ENCODE measurements at regions not wholly inside any gene's neighbourhood (a gene's known extent, or its start where the extent isn't known, plus 50 kb on each side); places are given as distances from the start of the nearest gene placed in this dataset.

DNA sequence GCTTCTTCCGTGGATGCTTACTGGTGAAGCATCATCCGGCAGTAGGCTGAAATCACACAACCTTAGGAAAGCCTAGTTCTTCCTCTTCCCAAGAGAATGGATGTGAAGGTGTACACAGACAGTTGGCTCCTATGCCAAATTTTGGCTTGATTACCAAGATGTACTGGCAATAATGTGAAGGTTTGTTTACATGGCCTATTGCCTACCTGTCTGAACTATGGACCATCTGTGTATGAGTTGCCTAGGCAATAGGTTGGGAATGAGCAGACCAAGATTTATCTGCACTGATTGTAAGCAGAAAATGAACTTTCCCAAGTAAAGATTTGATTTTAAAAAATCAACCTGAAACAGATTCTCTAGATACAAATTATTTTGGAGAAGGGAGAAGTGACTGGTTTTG is 325.9 kb upstream of the SORCS1 start (continued):
- TF ChIP-seq, protein P1, sequence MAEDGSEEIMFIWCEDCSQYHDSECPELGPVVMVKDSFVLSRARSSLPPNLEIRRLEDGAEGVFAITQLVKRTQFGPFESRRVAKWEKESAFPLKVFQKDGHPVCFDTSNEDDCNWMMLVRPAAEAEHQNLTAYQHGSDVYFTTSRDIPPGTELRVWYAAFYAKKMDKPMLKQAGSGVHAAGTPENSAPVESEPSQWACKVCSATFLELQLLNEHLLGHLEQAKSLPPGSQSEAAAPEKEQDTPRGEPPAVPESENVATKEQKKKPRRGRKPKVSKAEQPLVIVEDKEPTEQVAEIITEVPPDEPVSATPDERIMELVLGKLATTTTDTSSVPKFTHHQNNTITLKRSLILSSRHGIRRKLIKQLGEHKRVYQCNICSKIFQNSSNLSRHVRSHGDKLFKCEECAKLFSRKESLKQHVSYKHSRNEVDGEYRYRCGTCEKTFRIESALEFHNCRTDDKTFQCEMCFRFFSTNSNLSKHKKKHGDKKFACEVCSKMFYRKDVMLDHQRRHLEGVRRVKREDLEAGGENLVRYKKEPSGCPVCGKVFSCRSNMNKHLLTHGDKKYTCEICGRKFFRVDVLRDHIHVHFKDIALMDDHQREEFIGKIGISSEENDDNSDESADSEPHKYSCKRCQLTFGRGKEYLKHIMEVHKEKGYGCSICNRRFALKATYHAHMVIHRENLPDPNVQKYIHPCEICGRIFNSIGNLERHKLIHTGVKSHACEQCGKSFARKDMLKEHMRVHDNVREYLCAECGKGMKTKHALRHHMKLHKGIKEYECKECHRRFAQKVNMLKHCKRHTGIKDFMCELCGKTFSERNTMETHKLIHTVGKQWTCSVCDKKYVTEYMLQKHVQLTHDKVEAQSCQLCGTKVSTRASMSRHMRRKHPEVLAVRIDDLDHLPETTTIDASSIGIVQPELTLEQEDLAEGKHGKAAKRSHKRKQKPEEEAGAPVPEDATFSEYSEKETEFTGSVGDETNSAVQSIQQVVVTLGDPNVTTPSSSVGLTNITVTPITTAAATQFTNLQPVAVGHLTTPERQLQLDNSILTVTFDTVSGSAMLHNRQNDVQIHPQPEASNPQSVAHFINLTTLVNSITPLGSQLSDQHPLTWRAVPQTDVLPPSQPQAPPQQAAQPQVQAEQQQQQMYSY (CRISPR knock-in tag; IDR thresholded peaks at IDR 0.05): no peak
- TF ChIP-seq, protein P2, sequence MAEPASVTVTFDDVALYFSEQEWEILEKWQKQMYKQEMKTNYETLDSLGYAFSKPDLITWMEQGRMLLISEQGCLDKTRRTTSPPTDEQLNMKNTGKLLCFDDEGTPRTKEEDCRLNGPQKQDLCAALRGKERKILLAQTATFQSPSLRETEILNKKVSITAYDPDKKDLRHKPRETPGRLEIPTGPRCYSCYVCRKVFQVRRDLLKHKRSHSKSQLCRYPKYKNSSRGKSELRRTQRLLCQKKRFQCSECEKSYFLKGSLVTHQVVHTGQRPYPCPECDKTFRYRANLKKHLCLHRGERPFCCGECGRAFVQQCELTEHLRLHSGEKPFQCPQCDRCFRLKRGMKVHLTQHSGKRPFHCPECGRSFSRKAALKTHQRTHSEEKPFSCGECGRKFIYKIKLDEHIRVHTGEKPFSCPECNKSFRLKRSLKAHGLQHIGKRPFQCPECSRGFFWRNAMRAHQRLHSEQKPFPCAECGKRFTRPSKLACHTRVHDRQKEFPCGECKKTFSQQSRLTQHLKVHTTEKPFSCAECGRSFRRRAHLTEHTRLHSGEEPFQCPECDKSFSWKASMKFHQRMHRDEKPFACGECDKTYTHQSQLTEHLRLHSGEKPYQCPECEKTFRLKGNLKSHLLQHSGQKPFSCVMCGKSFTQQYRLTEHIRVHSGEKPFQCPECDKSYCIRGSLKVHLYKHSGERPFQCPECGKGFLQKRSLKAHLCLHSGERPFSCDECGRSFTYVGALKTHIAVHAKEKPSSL (CRISPR knock-in tag; conservative IDR thresholded peaks at IDR 0.05): no peak
- TF ChIP-seq, protein P3, sequence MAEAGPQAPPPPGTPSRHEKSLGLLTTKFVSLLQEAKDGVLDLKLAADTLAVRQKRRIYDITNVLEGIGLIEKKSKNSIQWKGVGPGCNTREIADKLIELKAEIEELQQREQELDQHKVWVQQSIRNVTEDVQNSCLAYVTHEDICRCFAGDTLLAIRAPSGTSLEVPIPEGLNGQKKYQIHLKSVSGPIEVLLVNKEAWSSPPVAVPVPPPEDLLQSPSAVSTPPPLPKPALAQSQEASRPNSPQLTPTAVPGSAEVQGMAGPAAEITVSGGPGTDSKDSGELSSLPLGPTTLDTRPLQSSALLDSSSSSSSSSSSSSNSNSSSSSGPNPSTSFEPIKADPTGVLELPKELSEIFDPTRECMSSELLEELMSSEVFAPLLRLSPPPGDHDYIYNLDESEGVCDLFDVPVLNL (CRISPR knock-in tag; IDR thresholded peaks at IDR 0.05; ENCODE audit: borderline replicate concordance, low read depth): no peak

DNA sequence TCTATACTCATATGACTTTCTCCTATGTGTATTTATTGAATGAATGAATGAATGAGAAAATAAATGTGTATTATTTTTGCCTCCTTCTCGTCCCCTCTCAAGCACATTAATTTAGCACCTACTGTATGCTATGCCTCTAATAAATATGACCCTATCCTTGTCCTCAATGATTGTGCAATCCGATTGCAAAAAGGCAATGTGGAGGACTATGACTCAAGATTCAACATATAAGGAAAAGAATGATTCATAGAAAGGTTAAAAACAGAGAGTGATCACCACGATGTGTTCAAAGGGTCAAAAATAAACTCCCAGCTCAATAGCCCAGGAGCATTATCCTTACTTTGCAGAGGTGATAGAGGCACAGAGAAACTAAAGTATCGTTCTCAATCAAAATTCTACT is 322.8 kb upstream of the SORCS1 start:
- ChIA-PET POLR2A (no interaction called here), CTCF (interaction anchor here (0.5 kb wide), 1 partner anchor 391 kb away, joined by 3 read pairs; no protein-coding TSS in a partner anchor)
- TF ChIP-seq TEAD1 (CRISPR knock-in tag; IDR thresholded peaks at IDR 0.05): no peak
- TF ChIP-seq, protein P4, sequence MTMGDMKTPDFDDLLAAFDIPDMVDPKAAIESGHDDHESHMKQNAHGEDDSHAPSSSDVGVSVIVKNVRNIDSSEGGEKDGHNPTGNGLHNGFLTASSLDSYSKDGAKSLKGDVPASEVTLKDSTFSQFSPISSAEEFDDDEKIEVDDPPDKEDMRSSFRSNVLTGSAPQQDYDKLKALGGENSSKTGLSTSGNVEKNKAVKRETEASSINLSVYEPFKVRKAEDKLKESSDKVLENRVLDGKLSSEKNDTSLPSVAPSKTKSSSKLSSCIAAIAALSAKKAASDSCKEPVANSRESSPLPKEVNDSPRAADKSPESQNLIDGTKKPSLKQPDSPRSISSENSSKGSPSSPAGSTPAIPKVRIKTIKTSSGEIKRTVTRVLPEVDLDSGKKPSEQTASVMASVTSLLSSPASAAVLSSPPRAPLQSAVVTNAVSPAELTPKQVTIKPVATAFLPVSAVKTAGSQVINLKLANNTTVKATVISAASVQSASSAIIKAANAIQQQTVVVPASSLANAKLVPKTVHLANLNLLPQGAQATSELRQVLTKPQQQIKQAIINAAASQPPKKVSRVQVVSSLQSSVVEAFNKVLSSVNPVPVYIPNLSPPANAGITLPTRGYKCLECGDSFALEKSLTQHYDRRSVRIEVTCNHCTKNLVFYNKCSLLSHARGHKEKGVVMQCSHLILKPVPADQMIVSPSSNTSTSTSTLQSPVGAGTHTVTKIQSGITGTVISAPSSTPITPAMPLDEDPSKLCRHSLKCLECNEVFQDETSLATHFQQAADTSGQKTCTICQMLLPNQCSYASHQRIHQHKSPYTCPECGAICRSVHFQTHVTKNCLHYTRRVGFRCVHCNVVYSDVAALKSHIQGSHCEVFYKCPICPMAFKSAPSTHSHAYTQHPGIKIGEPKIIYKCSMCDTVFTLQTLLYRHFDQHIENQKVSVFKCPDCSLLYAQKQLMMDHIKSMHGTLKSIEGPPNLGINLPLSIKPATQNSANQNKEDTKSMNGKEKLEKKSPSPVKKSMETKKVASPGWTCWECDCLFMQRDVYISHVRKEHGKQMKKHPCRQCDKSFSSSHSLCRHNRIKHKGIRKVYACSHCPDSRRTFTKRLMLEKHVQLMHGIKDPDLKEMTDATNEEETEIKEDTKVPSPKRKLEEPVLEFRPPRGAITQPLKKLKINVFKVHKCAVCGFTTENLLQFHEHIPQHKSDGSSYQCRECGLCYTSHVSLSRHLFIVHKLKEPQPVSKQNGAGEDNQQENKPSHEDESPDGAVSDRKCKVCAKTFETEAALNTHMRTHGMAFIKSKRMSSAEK (CRISPR knock-in tag; IDR thresholded peaks at IDR 0.05; ENCODE audit: borderline replicate concordance): no peak
- TF ChIP-seq, protein P5, sequence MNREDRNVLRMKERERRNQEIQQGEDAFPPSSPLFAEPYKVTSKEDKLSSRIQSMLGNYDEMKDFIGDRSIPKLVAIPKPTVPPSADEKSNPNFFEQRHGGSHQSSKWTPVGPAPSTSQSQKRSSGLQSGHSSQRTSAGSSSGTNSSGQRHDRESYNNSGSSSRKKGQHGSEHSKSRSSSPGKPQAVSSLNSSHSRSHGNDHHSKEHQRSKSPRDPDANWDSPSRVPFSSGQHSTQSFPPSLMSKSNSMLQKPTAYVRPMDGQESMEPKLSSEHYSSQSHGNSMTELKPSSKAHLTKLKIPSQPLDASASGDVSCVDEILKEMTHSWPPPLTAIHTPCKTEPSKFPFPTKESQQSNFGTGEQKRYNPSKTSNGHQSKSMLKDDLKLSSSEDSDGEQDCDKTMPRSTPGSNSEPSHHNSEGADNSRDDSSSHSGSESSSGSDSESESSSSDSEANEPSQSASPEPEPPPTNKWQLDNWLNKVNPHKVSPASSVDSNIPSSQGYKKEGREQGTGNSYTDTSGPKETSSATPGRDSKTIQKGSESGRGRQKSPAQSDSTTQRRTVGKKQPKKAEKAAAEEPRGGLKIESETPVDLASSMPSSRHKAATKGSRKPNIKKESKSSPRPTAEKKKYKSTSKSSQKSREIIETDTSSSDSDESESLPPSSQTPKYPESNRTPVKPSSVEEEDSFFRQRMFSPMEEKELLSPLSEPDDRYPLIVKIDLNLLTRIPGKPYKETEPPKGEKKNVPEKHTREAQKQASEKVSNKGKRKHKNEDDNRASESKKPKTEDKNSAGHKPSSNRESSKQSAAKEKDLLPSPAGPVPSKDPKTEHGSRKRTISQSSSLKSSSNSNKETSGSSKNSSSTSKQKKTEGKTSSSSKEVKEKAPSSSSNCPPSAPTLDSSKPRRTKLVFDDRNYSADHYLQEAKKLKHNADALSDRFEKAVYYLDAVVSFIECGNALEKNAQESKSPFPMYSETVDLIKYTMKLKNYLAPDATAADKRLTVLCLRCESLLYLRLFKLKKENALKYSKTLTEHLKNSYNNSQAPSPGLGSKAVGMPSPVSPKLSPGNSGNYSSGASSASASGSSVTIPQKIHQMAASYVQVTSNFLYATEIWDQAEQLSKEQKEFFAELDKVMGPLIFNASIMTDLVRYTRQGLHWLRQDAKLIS (CRISPR knock-in tag; IDR thresholded peaks at IDR 0.05; ENCODE audit: borderline replicate concordance): no peak
- no peak for TF ChIP-seq OVOL2 (CRISPR knock-in tag; IDR thresholded peaks at IDR 0.05; ENCODE audit: borderline replicate concordance)
- TF ChIP-seq, protein P6, sequence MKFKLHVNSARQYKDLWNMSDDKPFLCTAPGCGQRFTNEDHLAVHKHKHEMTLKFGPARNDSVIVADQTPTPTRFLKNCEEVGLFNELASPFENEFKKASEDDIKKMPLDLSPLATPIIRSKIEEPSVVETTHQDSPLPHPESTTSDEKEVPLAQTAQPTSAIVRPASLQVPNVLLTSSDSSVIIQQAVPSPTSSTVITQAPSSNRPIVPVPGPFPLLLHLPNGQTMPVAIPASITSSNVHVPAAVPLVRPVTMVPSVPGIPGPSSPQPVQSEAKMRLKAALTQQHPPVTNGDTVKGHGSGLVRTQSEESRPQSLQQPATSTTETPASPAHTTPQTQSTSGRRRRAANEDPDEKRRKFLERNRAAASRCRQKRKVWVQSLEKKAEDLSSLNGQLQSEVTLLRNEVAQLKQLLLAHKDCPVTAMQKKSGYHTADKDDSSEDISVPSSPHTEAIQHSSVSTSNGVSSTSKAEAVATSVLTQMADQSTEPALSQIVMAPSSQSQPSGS (CRISPR knock-in tag; IDR thresholded peaks at IDR 0.05; ENCODE audit: borderline replicate concordance, low read depth): no peak
- Mint-ChIP-seq H3K9me3 (peaks cover 13% of the 10 kb centered on the region), H3K36me3 (no peaks in the 10 kb centered on the region; the same call in 1 of the 2 replicates), H3K27me3 (ENCODE audit: low read depth) (no peaks in the 10 kb centered on the region), H3K4me1 (peaks cover 8% of the 10 kb centered on the region), H3K4me3 (no peak overlapping the region), H3K27ac (no peak overlapping the region)
- no peak for ATAC-seq
- DNase-seq (ENCODE audit: low spot score): no peak

All from WTC11 (cell line).